ENCODE measurements at regions not wholly inside any gene's neighbourhood (a gene's known extent, or its start where the extent isn't known, plus 50 kb on each side); places are given as distances from the start of the nearest gene placed in this dataset.

- no peaks in the 10 kb centered on the region for H3K4me1 ChIP-seq (ENCODE audit: insufficient read depth, low read length)
- H3K36me3 ChIP-seq (ENCODE audit: insufficient read depth, low read length): no peaks in the 10 kb centered on the region
- intact Hi-C loops (cut with DNase I, micrococcal nuclease): no loop called here
- Mint-ChIP-seq H3K4me1 (ENCODE audit: low read depth) (no peaks in the 10 kb centered on the region), H3K27me3 (peaks cover 51% of the 10 kb centered on the region), H3K9me3 (no peaks in the 10 kb centered on the region), H3K36me3 (ENCODE audit: low read depth) (no peaks in the 10 kb centered on the region), H3K27ac (no peak overlapping the region), H3K4me3 (no peak overlapping the region)
- H3K27me3 ChIP-seq (ENCODE audit: control insufficient read depth in 1 of 2, insufficient read depth in 2 of 2, low read length in 2 of 2): peaks cover 0 to 11% of the 10 kb centered on the region in 2 experiments
- peaks cover 0 to under 1% of the 10 kb centered on the region in 2 experiments for H3K9me3 ChIP-seq (ENCODE audit: control insufficient read depth in 1 of 2, insufficient read depth in 1 of 2, low read length in 2 of 2)
- ChIA-PET POLR2A (no interaction called here), CTCF (no interaction called here)
- DNase-seq: no peak
- no peak for TF ChIP-seq CTCF (IDR thresholded peaks at IDR 0.05)
- H3K27ac ChIP-seq (ENCODE audit: low read depth in 1 of 2, low read length in 2 of 2): no peak overlapping the region
- H3K4me3 ChIP-seq (ENCODE audit: low read length): no peak overlapping the region
- no peak for ATAC-seq (ENCODE audit: poor library complexity)
Measured at GRCh38 chr16:80390046-80390445, 150.7 kb upstream of the DYNLRB2 start.

- no peaks in the 10 kb centered on the region for H3K4me1 Mint-ChIP-seq (ENCODE audit: low read depth)
- no peak for DNase-seq
- POLR2A ChIA-PET: no interaction called here
- H3K9me3 ChIP-seq (ENCODE audit: control insufficient read depth in 1 of 2, insufficient read depth in 1 of 2, low read length in 2 of 2): no peaks in the 10 kb centered on the region
- no peak for ATAC-seq (ENCODE audit: poor library complexity)
- TF ChIP-seq CTCF (IDR thresholded peaks at IDR 0.05): no peak
- CTCF ChIA-PET: no interaction called here
- H3K36me3 ChIP-seq (ENCODE audit: insufficient read depth, low read length): no peaks in the 10 kb centered on the region
- intact Hi-C loops (cut with DNase I, micrococcal nuclease): no loop called here
- peaks cover 58% of the 10 kb centered on the region for H3K27me3 Mint-ChIP-seq
- no peak overlapping the region for H3K4me3 ChIP-seq (ENCODE audit: low read length)
- no peak overlapping the region for H3K27ac Mint-ChIP-seq
- H3K27ac ChIP-seq (ENCODE audit: low read depth in 1 of 2, low read length in 2 of 2): no peak overlapping the region
- H3K27me3 ChIP-seq (ENCODE audit: control insufficient read depth in 1 of 2, insufficient read depth in 2 of 2, low read length in 2 of 2): peaks cover 5 to 11% of the 10 kb centered on the region in 2 experiments
- no peaks in the 10 kb centered on the region for H3K4me1 ChIP-seq (ENCODE audit: insufficient read depth, low read length)
- H3K36me3 Mint-ChIP-seq (ENCODE audit: low read depth): no peaks in the 10 kb centered on the region
- no peak overlapping the region for H3K4me3 Mint-ChIP-seq
- no peaks in the 10 kb centered on the region for H3K9me3 Mint-ChIP-seq
Measured at GRCh38 chr16:80389338-80389737, 151.5 kb upstream of the DYNLRB2 start.

GRCh38 chr16:80387318-80387921 is 153.4 kb upstream of the DYNLRB2 start:
- no peak overlapping the region for H3K4me3 ChIP-seq (ENCODE audit: low read length)
- H3K36me3 ChIP-seq (ENCODE audit: insufficient read depth, low read length): no peaks in the 10 kb centered on the region
- H3K4me1 ChIP-seq (ENCODE audit: insufficient read depth, low read length): no peaks in the 10 kb centered on the region
- no peak overlapping the region for H3K27ac ChIP-seq (ENCODE audit: low read depth in 1 of 2, low read length in 2 of 2)
- no peak overlapping the region for H3K27ac Mint-ChIP-seq
- POLR2A ChIA-PET: no interaction called here
- H3K9me3 Mint-ChIP-seq: no peaks in the 10 kb centered on the region
- H3K4me1 Mint-ChIP-seq (ENCODE audit: low read depth): no peaks in the 10 kb centered on the region
- CTCF ChIA-PET: no interaction called here
- intact Hi-C loops (cut with DNase I, micrococcal nuclease): no loop called here
- DNase-seq: no peak
- H3K27me3 ChIP-seq (ENCODE audit: control insufficient read depth in 1 of 2, insufficient read depth in 2 of 2, low read length in 2 of 2): peaks cover 5 to 11% of the 10 kb centered on the region in 2 experiments
- TF ChIP-seq CTCF (IDR thresholded peaks at IDR 0.05): no peak
- H3K9me3 ChIP-seq (ENCODE audit: control insufficient read depth in 1 of 2, insufficient read depth in 1 of 2, low read length in 2 of 2): no peaks in the 10 kb centered on the region
- peaks cover 70% of the 10 kb centered on the region for H3K27me3 Mint-ChIP-seq
- no peak overlapping the region for H3K4me3 Mint-ChIP-seq
- ATAC-seq (ENCODE audit: poor library complexity): no peak
- no peaks in the 10 kb centered on the region for H3K36me3 Mint-ChIP-seq (ENCODE audit: low read depth)

Data from CD4-positive, alpha-beta T cell (primary cell).